MM.1S (cell line): ENCODE measurements at regions not wholly inside any gene's neighbourhood (a gene's known extent, or its start where the extent isn't known, plus 50 kb on each side); places are given as distances from the start of the nearest gene placed in this dataset.

Source experiments
- CTCF ChIP-seq: fragments of 300-600 bp; sonication (generic); IDR thresholded peaks from 2 replicates; pipeline ENCODE4 v1.5.1; 2016; ENCODE audit warnings: antibody characterized with exemption, low read length, mixed read lengths
- EZH2 ChIP-seq: fragments of 300-600 bp; sonication (generic); optimal IDR thresholded peaks from 2 replicates; pipeline ENCODE3; 2017; ENCODE audit warnings: low read depth, mild to moderate bottlenecking, antibody characterized with exemption, low read length, mixed read lengths
- EZH2phosphoT487 ChIP-seq: fragments of 300-600 bp; sonication (generic); IDR thresholded peaks from 2 replicates; pipeline ENCODE4 v1.6.1; 2018; ENCODE audit warnings: antibody characterized with exemption, low read length

DNA sequence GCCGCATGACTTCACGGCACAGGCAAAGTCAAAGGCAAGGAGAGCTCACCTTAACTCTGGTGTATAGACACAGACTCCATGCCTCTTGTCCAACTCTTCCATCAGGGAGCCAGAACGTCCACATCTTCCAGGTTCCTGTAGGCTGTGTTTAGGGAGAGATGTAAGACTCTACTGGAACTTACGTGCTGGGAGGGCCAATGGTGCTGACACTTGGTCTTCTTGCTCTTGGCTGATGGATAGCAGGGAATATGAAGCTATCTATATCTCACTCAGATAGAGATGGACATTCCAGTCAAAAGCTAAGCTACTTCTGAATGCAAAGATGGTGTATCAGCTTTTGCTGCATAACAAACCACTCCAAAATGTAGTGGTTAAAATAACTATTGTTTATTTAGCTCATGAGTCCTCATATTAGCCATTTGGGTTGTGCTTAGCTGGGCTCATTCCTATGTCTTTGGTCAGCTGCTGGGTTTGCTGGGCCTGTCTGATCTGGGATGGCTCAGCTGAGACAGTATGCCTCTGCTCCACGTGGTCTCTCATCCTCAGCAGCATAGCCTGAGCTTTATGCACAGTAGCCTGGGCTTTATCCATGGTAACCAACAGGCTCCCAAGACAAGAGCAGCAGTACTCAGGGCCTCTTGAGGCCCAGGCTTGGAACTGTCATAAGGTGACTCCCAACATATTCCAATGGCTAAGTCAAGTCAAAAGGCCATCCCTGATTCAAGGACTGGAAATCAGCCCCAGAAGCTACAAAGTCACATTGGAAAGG, 111.6 kb downstream of the SNX5 start:
- TF ChIP-seq CTCF, result no peak
- TF ChIP-seq EZH2phosphoT487, result no peak
- no peak for TF ChIP-seq EZH2
